ENCODE measurements at regions not wholly inside any gene's neighbourhood (a gene's known extent, or its start where the extent isn't known, plus 50 kb on each side); places are given as distances from the start of the nearest gene placed in this dataset.
A peak's percentile ranks its signal among the peaks of the same experiment; 100 is the strongest.

GRCh38 chr6:134467620-134468019, 149.7 kb upstream of the SGK1 start:
- Mint-ChIP-seq H3K4me3 (no peak overlapping the region), H3K27me3 (no peaks in the 10 kb centered on the region), H3K4me1 (peaks cover 16% of the 10 kb centered on the region), H3K36me3 (ENCODE audit: low read depth) (no peaks in the 10 kb centered on the region), H3K27ac (no peak overlapping the region), H3K9me3 (no peaks in the 10 kb centered on the region)
- CTCF ChIA-PET = no interaction called here
- DNase-seq (no peak), ATAC-seq (ENCODE audit: low read depth) (no peak)
- TF ChIP-seq CTCF (IDR thresholded peaks at IDR 0.05) = no peak
- intact Hi-C loops (cut with micrococcal nuclease) = loop anchor here (10.0 kb wide), 1 partner anchor 417 kb away; no protein-coding TSS in a partner anchor
- POLR2A ChIA-PET = interaction anchor here (0.7 kb wide), 1 partner anchor 30 kb away, joined by 7 read pairs; no protein-coding TSS in a partner anchor

GRCh38 chr6:134466771-134467525, 149.0 kb upstream of the SGK1 start:
- H3K4me3 Mint-ChIP-seq = no peak overlapping the region
- intact Hi-C loops (cut with micrococcal nuclease) = loop anchor here (10.0 kb wide), 1 partner anchor 418 kb away; no protein-coding TSS in a partner anchor
- H3K27me3 Mint-ChIP-seq = no peaks in the 10 kb centered on the region
- DNase-seq = no peak
- no peak for TF ChIP-seq CTCF (IDR thresholded peaks at IDR 0.05)
- ATAC-seq (ENCODE audit: low read depth) = no peak
- ChIA-PET POLR2A (interaction anchor here (0.7 to 0.8 kb wide), 2 partner anchors 29 to 93 kb away, joined by 3 to 7 read pairs; no protein-coding TSS in a partner anchor), CTCF (no interaction called here)
- peaks cover 16% of the 10 kb centered on the region for H3K4me1 Mint-ChIP-seq
- no peaks in the 10 kb centered on the region for H3K36me3 Mint-ChIP-seq (ENCODE audit: low read depth)
- no peaks in the 10 kb centered on the region for H3K9me3 Mint-ChIP-seq
- no peak overlapping the region for H3K27ac Mint-ChIP-seq

GRCh38 chr6:134464690-134465411, 146.9 kb upstream of the SGK1 start:
- ChIA-PET POLR2A (interaction anchor here (0.8 to 1.4 kb wide), 2 partner anchors 13 to 288 kb away, joined by 3 read pairs; no protein-coding TSS in a partner anchor), CTCF (interaction anchor here (0.9 kb wide), 1 partner anchor 291 kb away, joined by 3 read pairs; no protein-coding TSS in a partner anchor)
- no peak for TF ChIP-seq CTCF (IDR thresholded peaks at IDR 0.05)
- Mint-ChIP-seq H3K9me3 (no peaks in the 10 kb centered on the region), H3K4me1 (peaks cover 16% of the 10 kb centered on the region), H3K27ac (no peak overlapping the region), H3K27me3 (no peaks in the 10 kb centered on the region), H3K36me3 (ENCODE audit: low read depth) (no peaks in the 10 kb centered on the region), H3K4me3 (no peak overlapping the region)
- ATAC-seq (ENCODE audit: low read depth) (peak; percentile 28), DNase-seq (no peak)
- intact Hi-C loops (cut with micrococcal nuclease) = loop anchor here (10.0 kb wide), 1 partner anchor 420 kb away; no protein-coding TSS in a partner anchor

- DNase-seq (no peak), ATAC-seq (ENCODE audit: low read depth) (no peak)
- Mint-ChIP-seq H3K4me1 (peaks cover 5% of the 10 kb centered on the region), H3K9me3 (no peaks in the 10 kb centered on the region), H3K27me3 (no peaks in the 10 kb centered on the region), H3K4me3 (no peak overlapping the region), H3K27ac (no peak overlapping the region), H3K36me3 (ENCODE audit: low read depth) (no peaks in the 10 kb centered on the region)
- ChIA-PET CTCF (no interaction called here), POLR2A (interaction anchor here (0.8 kb wide), 1 partner anchor 64 kb away, joined by 3 read pairs; no protein-coding TSS in a partner anchor)
- intact Hi-C loops (cut with micrococcal nuclease) = no loop called here
- no peak for TF ChIP-seq CTCF (IDR thresholded peaks at IDR 0.05)
Measured at GRCh38 chr6:134458857-134459657, 141.1 kb upstream of the SGK1 start.
